ENCODE measurements at regions not wholly inside any gene's neighbourhood (a gene's known extent, or its start where the extent isn't known, plus 50 kb on each side); places are given as distances from the start of the nearest gene placed in this dataset.
A peak's percentile ranks its signal among the peaks of the same experiment; 100 is the strongest.

GRCh38 chr6:23403460-23403859 is 722.6 kb upstream of the NRSN1 start:
- ATAC-seq (no peak), DNase-seq (no peak)
- no peak for TF ChIP-seq POLR2A (IDR thresholded peaks at IDR 0.05)
- TF ChIP-seq, protein P1, sequence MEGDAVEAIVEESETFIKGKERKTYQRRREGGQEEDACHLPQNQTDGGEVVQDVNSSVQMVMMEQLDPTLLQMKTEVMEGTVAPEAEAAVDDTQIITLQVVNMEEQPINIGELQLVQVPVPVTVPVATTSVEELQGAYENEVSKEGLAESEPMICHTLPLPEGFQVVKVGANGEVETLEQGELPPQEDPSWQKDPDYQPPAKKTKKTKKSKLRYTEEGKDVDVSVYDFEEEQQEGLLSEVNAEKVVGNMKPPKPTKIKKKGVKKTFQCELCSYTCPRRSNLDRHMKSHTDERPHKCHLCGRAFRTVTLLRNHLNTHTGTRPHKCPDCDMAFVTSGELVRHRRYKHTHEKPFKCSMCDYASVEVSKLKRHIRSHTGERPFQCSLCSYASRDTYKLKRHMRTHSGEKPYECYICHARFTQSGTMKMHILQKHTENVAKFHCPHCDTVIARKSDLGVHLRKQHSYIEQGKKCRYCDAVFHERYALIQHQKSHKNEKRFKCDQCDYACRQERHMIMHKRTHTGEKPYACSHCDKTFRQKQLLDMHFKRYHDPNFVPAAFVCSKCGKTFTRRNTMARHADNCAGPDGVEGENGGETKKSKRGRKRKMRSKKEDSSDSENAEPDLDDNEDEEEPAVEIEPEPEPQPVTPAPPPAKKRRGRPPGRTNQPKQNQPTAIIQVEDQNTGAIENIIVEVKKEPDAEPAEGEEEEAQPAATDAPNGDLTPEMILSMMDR (IDR thresholded peaks at IDR 0.05) = no peak
- H3K4me3 ChIP-seq = no peak overlapping the region
- 71% methylated on average over 5 of the region's 5 CpGs for WGBS (ENCODE audit: insufficient coverage, low coverage, low lambda C conversion rate, missing lambda C conversion rate)
- no peaks in the 10 kb centered on the region for H3K9me3 ChIP-seq
- no peak overlapping the region for H3K27ac ChIP-seq
- intact Hi-C loops (cut with DNase I) = no loop called here
- no peaks in the 10 kb centered on the region for H3K36me3 ChIP-seq
- no peaks in the 10 kb centered on the region for H3K27me3 ChIP-seq
- H3K4me1 ChIP-seq = no peaks in the 10 kb centered on the region

- WGBS (ENCODE audit: insufficient coverage, low coverage, low lambda C conversion rate, missing lambda C conversion rate) = 30% methylated on average over 4 of the region's 7 CpGs
- TF ChIP-seq, protein P1 (IDR thresholded peaks at IDR 0.05) = no peak
Observed at GRCh38 chr6:23409531-23409930, 716.5 kb upstream of the NRSN1 start.

GRCh38 chr6:23410439-23410838 is 715.6 kb upstream of the NRSN1 start:
- Histone ChIP-seq H3K4me1 (no peaks in the 10 kb centered on the region), H3K27me3 (no peaks in the 10 kb centered on the region), H3K27ac (no peak overlapping the region), H3K9me3 (no peaks in the 10 kb centered on the region), H3K4me3 (no peak overlapping the region), H3K36me3 (no peaks in the 10 kb centered on the region)
- TF ChIP-seq POLR2A (IDR thresholded peaks at IDR 0.05) = no peak
- TF ChIP-seq, protein P1 (IDR thresholded peaks at IDR 0.05) = no peak
- WGBS (ENCODE audit: insufficient coverage, low coverage, low lambda C conversion rate, missing lambda C conversion rate) = 91% methylated on average over 8 of the region's 8 CpGs
- no peak for ATAC-seq
- intact Hi-C loops (cut with DNase I) = no loop called here
- DNase-seq = no peak

More at GRCh38 chr6:23409531-23409930, 716.5 kb upstream of the NRSN1 start:
- H3K9me3 ChIP-seq = no peaks in the 10 kb centered on the region
- no peaks in the 10 kb centered on the region for H3K4me1 ChIP-seq
- H3K36me3 ChIP-seq = no peaks in the 10 kb centered on the region
- H3K27me3 ChIP-seq = no peaks in the 10 kb centered on the region
- H3K27ac ChIP-seq = no peak overlapping the region
- intact Hi-C loops (cut with DNase I) = no loop called here
- H3K4me3 ChIP-seq = no peak overlapping the region
- ATAC-seq (no peak), DNase-seq (no peak)

DNA sequence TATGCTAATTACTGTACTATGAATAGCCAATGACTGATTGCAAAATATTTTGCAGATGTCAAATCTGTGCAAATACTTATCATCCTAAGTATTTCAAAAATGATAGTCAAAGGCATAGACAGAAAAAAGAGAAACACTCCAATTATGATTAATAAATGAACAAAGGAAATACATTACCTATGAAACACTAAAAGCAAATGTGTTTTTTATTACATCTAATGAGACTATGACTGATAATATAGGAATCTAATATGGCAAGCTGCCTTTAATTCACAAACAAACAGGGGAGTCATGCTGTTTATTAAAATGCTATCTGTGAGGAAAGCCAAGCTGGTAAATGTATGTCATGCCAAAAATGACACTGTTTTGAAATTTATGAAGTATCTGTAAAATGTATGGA is 713.2 kb upstream of the NRSN1 start:
- DNase-seq (no peak), ATAC-seq (no peak)
- Histone ChIP-seq H3K27ac (no peak overlapping the region), H3K4me3 (no peak overlapping the region), H3K27me3 (no peaks in the 10 kb centered on the region), H3K36me3 (no peaks in the 10 kb centered on the region), H3K9me3 (no peaks in the 10 kb centered on the region), H3K4me1 (no peaks in the 10 kb centered on the region)
- TF ChIP-seq, protein P1 (IDR thresholded peaks at IDR 0.05) = no peak
- no peak for TF ChIP-seq POLR2A (IDR thresholded peaks at IDR 0.05)
- intact Hi-C loops (cut with DNase I) = no loop called here

- Histone ChIP-seq H3K36me3 (no peaks in the 10 kb centered on the region), H3K27ac (no peak overlapping the region), H3K9me3 (no peaks in the 10 kb centered on the region), H3K4me1 (no peaks in the 10 kb centered on the region), H3K27me3 (no peaks in the 10 kb centered on the region), H3K4me3 (no peak overlapping the region)
- DNase-seq (no peak), ATAC-seq (peak; percentile 38 to 69 (median 50))
- TF ChIP-seq, protein P1 (IDR thresholded peaks at IDR 0.05) = no peak
- no peak for TF ChIP-seq POLR2A (IDR thresholded peaks at IDR 0.05)
- WGBS (ENCODE audit: insufficient coverage, low coverage, low lambda C conversion rate, missing lambda C conversion rate) = 78% methylated on average over 1 of the region's 2 CpGs
- intact Hi-C loops (cut with DNase I) = no loop called here
Observed at GRCh38 chr6:23413327-23414050, 712.5 kb upstream of the NRSN1 start.

Data from right lobe of liver (tissue), 6 donors.